GM10266 (cell line): ENCODE measurements at regions not wholly inside any gene's neighbourhood (a gene's known extent, or its start where the extent isn't known, plus 50 kb on each side); places are given as distances from the start of the nearest gene placed in this dataset.
"Not testable (repeated sequence)": the region's sequence is repeated elsewhere in the genome, so short reads cannot be mapped to it uniquely, and the experiment has no call there.

Source experiments
- DNase-seq: peaks from one replicate; pipeline ENCODE4 v3.0.0; 2012; ENCODE audit errors: extremely low spot score
- TF ChIP-seq, protein P1 (sequence below): IDR thresholded peaks from 2 replicates; pipeline ENCODE4 v1.5.1; 2012; ENCODE audit warnings: mild to moderate bottlenecking, low read depth; ENCODE audit not compliant: control insufficient read depth, insufficient read depth; ENCODE audit errors: missing control alignments

DNA sequence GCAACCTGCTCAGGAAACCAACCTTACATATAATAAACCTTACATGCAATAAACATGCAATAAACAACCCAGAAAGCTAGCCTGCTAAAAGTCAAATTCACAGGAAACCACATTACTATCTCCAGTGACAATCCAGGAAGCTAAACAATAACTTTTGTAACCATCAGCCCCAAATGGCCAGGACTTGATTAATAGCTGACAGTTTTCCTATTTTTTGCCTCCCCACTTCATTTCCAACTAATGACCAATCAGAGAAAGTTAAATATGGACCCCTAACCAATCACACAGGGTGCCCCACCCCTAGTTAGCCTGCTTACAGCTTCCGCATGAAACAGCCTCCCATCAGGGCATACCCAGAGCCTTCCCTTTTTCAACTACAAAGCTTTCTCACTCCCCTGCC is 152.2 kb upstream of the LMNTD1 start:
- TF ChIP-seq, protein P1, sequence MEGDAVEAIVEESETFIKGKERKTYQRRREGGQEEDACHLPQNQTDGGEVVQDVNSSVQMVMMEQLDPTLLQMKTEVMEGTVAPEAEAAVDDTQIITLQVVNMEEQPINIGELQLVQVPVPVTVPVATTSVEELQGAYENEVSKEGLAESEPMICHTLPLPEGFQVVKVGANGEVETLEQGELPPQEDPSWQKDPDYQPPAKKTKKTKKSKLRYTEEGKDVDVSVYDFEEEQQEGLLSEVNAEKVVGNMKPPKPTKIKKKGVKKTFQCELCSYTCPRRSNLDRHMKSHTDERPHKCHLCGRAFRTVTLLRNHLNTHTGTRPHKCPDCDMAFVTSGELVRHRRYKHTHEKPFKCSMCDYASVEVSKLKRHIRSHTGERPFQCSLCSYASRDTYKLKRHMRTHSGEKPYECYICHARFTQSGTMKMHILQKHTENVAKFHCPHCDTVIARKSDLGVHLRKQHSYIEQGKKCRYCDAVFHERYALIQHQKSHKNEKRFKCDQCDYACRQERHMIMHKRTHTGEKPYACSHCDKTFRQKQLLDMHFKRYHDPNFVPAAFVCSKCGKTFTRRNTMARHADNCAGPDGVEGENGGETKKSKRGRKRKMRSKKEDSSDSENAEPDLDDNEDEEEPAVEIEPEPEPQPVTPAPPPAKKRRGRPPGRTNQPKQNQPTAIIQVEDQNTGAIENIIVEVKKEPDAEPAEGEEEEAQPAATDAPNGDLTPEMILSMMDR = no peak
- DNase-seq = no peak

- DNase-seq = not testable (repeated sequence)
Measured at GRCh38 chr12:25706646-25707045, 153.6 kb upstream of the LMNTD1 start.

DNA sequence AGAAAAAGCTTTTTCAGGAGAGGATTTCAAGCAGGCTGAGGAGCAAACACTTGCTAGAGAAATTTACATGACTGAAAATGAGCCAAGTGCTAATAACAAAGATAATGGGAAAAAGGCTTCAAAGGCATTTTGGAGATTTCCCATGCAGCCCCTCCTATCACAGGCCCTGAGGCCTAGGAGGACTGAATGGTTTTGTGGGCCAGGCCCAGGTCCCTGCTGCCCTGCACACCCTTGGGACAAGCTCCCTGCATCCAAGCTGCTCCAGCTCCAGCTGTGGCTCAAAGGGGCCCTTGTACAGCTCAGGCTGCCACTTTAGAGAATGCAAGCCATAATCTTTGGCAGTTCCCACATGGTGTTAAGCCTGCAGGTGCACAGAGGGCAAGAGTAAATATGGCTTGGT is 154.0 kb upstream of the LMNTD1 start:
- DNase-seq = no peak
- TF ChIP-seq, protein P1 = no peak

DNA sequence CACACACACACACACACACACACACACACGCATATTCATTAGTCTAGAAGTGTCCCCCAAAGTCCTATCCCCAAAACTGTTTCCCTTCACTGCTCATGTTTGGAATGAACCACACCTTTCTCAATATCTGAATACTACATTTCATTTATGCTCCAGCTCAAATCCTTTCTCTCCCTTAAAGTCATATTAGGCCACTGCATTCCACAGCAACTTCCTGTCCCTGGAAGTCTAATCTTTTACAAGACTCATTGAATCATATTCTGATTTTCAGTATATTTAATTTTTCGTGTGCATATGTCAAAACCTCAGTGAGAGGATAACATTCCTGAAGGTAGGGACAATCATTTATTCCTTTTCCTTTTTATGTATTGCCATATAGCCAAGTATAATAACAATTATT is 155.6 kb upstream of the LMNTD1 start:
- DNase-seq = no peak

DNA sequence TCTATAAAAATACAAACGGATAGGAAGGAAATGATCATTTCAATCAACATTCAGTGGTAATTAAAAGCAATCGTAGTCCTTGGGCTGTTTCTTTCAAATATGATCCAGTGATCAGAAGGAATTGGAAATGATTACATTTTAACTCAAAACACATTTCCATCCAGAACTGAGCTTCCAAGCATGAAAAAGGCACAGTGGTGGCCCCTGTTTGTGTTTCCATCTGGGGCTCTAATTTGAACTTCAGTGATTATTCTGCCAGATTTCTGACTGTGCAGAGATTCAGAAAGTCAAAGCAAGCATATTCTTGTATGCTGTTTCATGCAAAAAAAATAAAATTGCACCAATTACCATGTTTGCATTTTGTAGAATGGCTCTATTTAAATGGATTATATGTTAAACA is 157.0 kb upstream of the LMNTD1 start:
- DNase-seq = no peak
- TF ChIP-seq, protein P1 = no peak

More for the DNA sequence above, 155.6 kb upstream of the LMNTD1 start:
- TF ChIP-seq, protein P1 = no peak

DNA sequence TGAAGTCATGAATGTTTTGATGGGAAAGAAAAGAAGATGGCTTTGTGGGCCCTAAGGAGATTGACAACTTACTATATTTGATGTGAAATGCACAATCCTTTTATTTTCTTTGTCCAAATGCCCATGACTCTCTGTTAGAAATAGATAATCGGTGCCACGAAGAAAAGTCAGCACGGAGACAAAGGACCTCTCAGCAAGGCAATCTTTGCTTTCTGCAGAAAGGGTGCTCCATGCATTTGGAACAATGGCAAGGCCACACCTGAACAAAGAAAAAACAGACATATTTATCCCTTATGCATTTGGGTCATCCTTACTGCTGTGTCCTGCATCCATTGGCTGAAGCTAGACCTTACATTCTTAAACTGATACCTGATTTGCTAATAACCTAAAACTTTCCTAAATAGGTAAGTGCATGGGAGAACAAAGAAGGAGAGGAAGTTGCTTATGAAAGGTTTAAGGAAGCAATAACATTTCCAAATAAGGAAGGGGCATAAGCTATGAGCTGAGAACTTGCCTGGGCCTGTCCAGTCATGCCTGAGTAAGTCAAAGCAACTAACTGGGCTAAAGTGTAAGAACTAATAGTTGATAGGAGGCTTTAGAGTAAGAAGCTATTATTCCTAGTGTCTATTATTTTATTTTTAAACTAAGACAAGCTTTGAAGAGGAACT is 158.0 kb upstream of the LMNTD1 start:
- DNase-seq = not testable (repeated sequence)

- TF ChIP-seq, protein P1 = no peak
- DNase-seq = no peak
Measured at GRCh38 chr12:25712169-25712568, 159.1 kb upstream of the LMNTD1 start.

DNA sequence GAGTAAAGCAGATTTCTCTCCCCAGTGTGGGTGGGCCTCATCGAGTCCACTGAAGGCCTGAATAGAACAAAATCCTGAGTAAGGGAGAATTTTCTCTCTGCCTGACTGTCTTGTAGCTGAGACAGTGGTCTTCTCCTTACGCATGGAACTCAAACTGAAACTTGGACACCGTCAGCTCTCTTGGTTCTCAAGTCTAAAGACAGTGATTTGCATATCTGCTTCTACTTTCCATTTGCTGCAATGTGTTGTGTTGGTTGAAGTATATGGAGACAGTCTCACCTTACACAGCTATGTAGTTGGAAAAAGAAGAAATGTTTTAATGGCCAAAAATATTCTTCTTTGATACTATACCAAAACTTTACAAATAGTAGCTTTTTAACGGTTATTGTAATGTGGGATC is 160.2 kb upstream of the LMNTD1 start:
- TF ChIP-seq, protein P1 = no peak
- peak; percentile 37 for DNase-seq
